WTC11 (cell line): ENCODE measurements at regions not wholly inside any gene's neighbourhood (a gene's known extent, or its start where the extent isn't known, plus 50 kb on each side); places are given as distances from the start of the nearest gene placed in this dataset.

Experiments used
- ATAC-seq: fragments of 200-7000 bp; cut with Tn5 transposase; 2 replicates; pipeline ENCODE4 v1.10.0; 2021; ENCODE audit warnings: mild to moderate bottlenecking, moderate library complexity
- CTCF ChIA-PET: fragments of 300-600 bp; sonication (Branson Sonifier 250); formaldehyde crosslinking; loops from one replicate; lab custom pipeline; 2021; ENCODE audit warnings: antibody characterized with exemption; lab: Charles Lee
- POLR2A ChIA-PET: fragments of 350-600 bp; sonication (Branson Sonifier 250); formaldehyde crosslinking; loops from one replicate; lab custom pipeline; 2021; ENCODE audit warnings: antibody characterized with exemption; lab: Charles Lee
- DNase-seq: peaks from one replicate; pipeline ENCODE4 v3.0.0; 2021; ENCODE audit warnings: low spot score
- H3K27ac Mint-ChIP-seq: 2 replicates; pipeline ENCODE4 v1.8.0; 2021; ENCODE audit warnings: mixed read lengths
- H3K27me3 Mint-ChIP-seq: 2 replicates; pipeline ENCODE4 v1.8.0; 2021; ENCODE audit warnings: low read depth, mild to moderate bottlenecking, moderate library complexity, mixed read lengths
- H3K36me3 Mint-ChIP-seq: 2 replicates; pipeline ENCODE4 v1.8.0; 2021; ENCODE audit warnings: mixed read lengths
- H3K4me1 Mint-ChIP-seq: 2 replicates; pipeline ENCODE4 v1.8.0; 2022; ENCODE audit warnings: mixed read lengths
- H3K4me3 Mint-ChIP-seq: 2 replicates; pipeline ENCODE4 v1.8.0; 2021; ENCODE audit warnings: mild to moderate bottlenecking, moderate library complexity, mixed read lengths
- H3K9me3 Mint-ChIP-seq: 2 replicates; pipeline ENCODE4 v1.8.0; 2021; ENCODE audit warnings: mixed read lengths
- CREB1 ChIP-seq: sonication (generic); formaldehyde crosslinking; IDR thresholded peaks from 2 replicates; pipeline ENCODE4 v1.8.0; 2023; ENCODE audit warnings: mild to moderate bottlenecking, missing genetic modification reagents
- NFATC4 ChIP-seq: fragments of 250-450 bp; sonication (Bioruptor Pico); IDR thresholded peaks from 2 replicates; pipeline ENCODE4 v1.9.0; 2021; ENCODE audit warnings: mild to moderate bottlenecking
- NFE2L1 ChIP-seq: sonication (generic); formaldehyde crosslinking; IDR thresholded peaks from 2 replicates; pipeline ENCODE4 v1.8.1; 2023; ENCODE audit warnings: missing genetic modification reagents
- NR1H2 ChIP-seq: sonication (generic); formaldehyde crosslinking; IDR thresholded peaks from 2 replicates; pipeline ENCODE4 v1.9.0; 2021; ENCODE audit warnings: mild to moderate bottlenecking, moderate library complexity, missing genetic modification reagents
- NR2C2 ChIP-seq: sonication (generic); formaldehyde crosslinking; IDR thresholded peaks from 2 replicates; pipeline ENCODE4 v1.8.0; 2022; ENCODE audit warnings: mild to moderate bottlenecking, missing genetic modification reagents
- SMAD4 ChIP-seq: sonication (generic); formaldehyde crosslinking; IDR thresholded peaks from 2 replicates; pipeline ENCODE4 v1.8.0; 2022; ENCODE audit warnings: mild to moderate bottlenecking, missing genetic modification reagents
- ZNF396 ChIP-seq: fragments of 250-450 bp; sonication (Bioruptor Pico); IDR thresholded peaks from 2 replicates; pipeline ENCODE4 v1.8.0; 2021; ENCODE audit warnings: mild to moderate bottlenecking, moderate library complexity, borderline replicate concordance
- TF ChIP-seq, protein P1 (sequence below): sonication (generic); formaldehyde crosslinking; IDR thresholded peaks from 2 replicates; pipeline ENCODE4 v1.8.1; 2023; ENCODE audit warnings: mild to moderate bottlenecking, missing genetic modification reagents, borderline replicate concordance
- TF ChIP-seq, protein P2 (sequence below): sonication (generic); formaldehyde crosslinking; IDR thresholded peaks from 2 replicates; pipeline ENCODE4 v1.8.1; 2023; ENCODE audit warnings: mild to moderate bottlenecking, moderate library complexity, missing genetic modification reagents
- TF ChIP-seq, protein P3 (sequence below): sonication (generic); formaldehyde crosslinking; IDR thresholded peaks from 2 replicates; pipeline ENCODE4 v1.8.0; 2022; ENCODE audit warnings: missing genetic modification reagents
- TF ChIP-seq, protein P4 (sequence below): sonication (generic); formaldehyde crosslinking; IDR thresholded peaks from 2 replicates; pipeline ENCODE4 v1.8.1; 2023; ENCODE audit warnings: mild to moderate bottlenecking, missing genetic modification reagents
- TF ChIP-seq, protein P5 (sequence below): sonication (generic); formaldehyde crosslinking; conservative IDR thresholded peaks from 2 replicates; pipeline ENCODE4 v1.8.1; 2022; ENCODE audit warnings: mild to moderate bottlenecking, missing genetic modification reagents
- TF ChIP-seq, protein P6 (sequence below): sonication (generic); formaldehyde crosslinking; IDR thresholded peaks from 2 replicates; pipeline ENCODE4 v1.8.0; 2022; ENCODE audit warnings: mild to moderate bottlenecking, missing genetic modification reagents

DNA sequence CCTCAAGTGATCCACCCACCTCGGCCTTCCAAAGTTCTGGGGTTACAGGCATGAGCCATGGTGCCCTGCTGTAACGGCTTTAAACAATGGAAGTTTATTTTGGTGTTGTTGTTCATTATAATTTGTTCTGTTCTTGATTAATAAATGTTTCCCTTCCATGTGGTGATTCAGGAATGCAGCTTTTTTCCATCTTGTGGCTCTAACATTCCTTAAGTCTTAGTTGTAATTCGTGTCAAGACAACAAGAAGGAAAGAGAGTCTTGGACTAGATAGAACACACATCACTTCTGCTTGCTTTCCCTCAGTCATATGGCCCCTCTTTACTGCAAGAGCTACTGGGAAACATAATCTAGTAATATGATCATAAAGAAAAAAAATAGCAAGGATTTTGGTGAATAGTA, 211.6 kb downstream of the SLC6A15 start (continued):
- TF ChIP-seq, protein P1, sequence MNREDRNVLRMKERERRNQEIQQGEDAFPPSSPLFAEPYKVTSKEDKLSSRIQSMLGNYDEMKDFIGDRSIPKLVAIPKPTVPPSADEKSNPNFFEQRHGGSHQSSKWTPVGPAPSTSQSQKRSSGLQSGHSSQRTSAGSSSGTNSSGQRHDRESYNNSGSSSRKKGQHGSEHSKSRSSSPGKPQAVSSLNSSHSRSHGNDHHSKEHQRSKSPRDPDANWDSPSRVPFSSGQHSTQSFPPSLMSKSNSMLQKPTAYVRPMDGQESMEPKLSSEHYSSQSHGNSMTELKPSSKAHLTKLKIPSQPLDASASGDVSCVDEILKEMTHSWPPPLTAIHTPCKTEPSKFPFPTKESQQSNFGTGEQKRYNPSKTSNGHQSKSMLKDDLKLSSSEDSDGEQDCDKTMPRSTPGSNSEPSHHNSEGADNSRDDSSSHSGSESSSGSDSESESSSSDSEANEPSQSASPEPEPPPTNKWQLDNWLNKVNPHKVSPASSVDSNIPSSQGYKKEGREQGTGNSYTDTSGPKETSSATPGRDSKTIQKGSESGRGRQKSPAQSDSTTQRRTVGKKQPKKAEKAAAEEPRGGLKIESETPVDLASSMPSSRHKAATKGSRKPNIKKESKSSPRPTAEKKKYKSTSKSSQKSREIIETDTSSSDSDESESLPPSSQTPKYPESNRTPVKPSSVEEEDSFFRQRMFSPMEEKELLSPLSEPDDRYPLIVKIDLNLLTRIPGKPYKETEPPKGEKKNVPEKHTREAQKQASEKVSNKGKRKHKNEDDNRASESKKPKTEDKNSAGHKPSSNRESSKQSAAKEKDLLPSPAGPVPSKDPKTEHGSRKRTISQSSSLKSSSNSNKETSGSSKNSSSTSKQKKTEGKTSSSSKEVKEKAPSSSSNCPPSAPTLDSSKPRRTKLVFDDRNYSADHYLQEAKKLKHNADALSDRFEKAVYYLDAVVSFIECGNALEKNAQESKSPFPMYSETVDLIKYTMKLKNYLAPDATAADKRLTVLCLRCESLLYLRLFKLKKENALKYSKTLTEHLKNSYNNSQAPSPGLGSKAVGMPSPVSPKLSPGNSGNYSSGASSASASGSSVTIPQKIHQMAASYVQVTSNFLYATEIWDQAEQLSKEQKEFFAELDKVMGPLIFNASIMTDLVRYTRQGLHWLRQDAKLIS (CRISPR knock-in tag), result no peak
- TF ChIP-seq NFATC4 (CRISPR knock-in tag) (no peak), ZNF396 (CRISPR knock-in tag) (no peak)
- TF ChIP-seq, all 79 proteins: peak for 0

DNA sequence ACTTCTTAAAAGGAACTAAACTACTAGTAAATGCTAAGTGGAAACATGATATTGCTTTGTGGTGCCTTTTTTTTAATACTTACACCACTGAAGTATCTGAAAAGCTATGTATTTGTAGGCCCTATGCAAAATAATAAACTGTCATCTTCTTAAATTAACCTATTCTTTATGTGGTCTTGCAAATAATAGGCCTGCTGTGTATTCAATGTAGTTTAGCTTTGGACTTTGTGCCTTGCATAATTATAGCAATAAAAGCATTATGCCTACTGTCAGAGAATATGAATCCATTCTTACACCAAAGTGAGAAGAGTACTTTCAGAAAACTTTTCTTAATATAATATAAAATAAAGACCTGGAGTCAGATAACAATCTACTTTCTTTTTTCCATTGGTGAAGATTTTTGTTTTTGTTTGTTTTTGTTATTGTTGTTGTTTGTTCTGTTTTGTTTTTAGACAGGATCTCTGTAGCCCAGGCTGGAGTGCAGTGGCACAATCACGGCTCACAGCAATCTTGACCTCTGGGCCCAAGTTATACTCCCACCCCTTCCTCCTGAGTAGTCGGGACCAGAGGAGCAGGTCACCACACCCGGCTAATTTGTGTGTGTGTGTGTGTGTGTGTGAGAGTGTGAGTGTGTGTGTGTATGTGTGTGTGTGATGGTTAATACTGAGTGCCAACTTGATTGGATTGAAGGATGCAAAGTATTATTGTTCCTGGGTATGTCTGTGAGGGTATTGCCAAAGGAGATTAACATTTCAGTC, 213.8 kb downstream of the SLC6A15 start:
- POLR2A ChIA-PET, result no interaction called here
- no peaks in the 10 kb centered on the region for H3K9me3 Mint-ChIP-seq
- H3K36me3 Mint-ChIP-seq, result no peaks in the 10 kb centered on the region
- no peak overlapping the region for H3K4me3 Mint-ChIP-seq
- peaks cover 42% of the 10 kb centered on the region for H3K4me1 Mint-ChIP-seq
- ATAC-seq (peak; percentile 53), DNase-seq (no peak)
- TF ChIP-seq, protein P2, sequence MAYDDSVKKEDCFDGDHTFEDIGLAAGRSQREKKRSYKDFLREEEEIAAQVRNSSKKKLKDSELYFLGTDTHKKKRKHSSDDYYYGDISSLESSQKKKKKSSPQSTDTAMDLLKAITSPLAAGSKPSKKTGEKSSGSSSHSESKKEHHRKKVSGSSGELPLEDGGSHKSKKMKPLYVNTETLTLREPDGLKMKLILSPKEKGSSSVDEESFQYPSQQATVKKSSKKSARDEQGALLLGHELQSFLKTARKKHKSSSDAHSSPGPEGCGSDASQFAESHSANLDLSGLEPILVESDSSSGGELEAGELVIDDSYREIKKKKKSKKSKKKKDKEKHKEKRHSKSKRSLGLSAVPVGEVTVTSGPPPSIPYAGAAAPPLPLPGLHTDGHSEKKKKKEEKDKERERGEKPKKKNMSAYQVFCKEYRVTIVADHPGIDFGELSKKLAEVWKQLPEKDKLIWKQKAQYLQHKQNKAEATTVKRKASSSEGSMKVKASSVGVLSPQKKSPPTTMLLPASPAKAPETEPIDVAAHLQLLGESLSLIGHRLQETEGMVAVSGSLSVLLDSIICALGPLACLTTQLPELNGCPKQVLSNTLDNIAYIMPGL (CRISPR knock-in tag), result no peak
- TF ChIP-seq, protein P3, sequence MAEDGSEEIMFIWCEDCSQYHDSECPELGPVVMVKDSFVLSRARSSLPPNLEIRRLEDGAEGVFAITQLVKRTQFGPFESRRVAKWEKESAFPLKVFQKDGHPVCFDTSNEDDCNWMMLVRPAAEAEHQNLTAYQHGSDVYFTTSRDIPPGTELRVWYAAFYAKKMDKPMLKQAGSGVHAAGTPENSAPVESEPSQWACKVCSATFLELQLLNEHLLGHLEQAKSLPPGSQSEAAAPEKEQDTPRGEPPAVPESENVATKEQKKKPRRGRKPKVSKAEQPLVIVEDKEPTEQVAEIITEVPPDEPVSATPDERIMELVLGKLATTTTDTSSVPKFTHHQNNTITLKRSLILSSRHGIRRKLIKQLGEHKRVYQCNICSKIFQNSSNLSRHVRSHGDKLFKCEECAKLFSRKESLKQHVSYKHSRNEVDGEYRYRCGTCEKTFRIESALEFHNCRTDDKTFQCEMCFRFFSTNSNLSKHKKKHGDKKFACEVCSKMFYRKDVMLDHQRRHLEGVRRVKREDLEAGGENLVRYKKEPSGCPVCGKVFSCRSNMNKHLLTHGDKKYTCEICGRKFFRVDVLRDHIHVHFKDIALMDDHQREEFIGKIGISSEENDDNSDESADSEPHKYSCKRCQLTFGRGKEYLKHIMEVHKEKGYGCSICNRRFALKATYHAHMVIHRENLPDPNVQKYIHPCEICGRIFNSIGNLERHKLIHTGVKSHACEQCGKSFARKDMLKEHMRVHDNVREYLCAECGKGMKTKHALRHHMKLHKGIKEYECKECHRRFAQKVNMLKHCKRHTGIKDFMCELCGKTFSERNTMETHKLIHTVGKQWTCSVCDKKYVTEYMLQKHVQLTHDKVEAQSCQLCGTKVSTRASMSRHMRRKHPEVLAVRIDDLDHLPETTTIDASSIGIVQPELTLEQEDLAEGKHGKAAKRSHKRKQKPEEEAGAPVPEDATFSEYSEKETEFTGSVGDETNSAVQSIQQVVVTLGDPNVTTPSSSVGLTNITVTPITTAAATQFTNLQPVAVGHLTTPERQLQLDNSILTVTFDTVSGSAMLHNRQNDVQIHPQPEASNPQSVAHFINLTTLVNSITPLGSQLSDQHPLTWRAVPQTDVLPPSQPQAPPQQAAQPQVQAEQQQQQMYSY, result no peak
- no peak for TF ChIP-seq NR1H2
- no peak for TF ChIP-seq NR2C2 (CRISPR knock-in tag)
- TF ChIP-seq, protein P4, sequence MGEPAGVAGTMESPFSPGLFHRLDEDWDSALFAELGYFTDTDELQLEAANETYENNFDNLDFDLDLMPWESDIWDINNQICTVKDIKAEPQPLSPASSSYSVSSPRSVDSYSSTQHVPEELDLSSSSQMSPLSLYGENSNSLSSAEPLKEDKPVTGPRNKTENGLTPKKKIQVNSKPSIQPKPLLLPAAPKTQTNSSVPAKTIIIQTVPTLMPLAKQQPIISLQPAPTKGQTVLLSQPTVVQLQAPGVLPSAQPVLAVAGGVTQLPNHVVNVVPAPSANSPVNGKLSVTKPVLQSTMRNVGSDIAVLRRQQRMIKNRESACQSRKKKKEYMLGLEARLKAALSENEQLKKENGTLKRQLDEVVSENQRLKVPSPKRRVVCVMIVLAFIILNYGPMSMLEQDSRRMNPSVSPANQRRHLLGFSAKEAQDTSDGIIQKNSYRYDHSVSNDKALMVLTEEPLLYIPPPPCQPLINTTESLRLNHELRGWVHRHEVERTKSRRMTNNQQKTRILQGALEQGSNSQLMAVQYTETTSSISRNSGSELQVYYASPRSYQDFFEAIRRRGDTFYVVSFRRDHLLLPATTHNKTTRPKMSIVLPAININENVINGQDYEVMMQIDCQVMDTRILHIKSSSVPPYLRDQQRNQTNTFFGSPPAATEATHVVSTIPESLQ, result no peak
- no peak for TF ChIP-seq SMAD4 (CRISPR knock-in tag)
- TF ChIP-seq, protein P5, sequence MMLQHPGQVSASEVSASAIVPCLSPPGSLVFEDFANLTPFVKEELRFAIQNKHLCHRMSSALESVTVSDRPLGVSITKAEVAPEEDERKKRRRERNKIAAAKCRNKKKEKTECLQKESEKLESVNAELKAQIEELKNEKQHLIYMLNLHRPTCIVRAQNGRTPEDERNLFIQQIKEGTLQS (CRISPR knock-in tag), result no peak
- TF ChIP-seq, protein P6, sequence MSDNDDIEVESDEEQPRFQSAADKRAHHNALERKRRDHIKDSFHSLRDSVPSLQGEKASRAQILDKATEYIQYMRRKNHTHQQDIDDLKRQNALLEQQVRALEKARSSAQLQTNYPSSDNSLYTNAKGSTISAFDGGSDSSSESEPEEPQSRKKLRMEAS, result no peak
- no peak for TF ChIP-seq CREB1
- no peak for TF ChIP-seq NFE2L1
- H3K27ac Mint-ChIP-seq, result no peak overlapping the region
- no peaks in the 10 kb centered on the region; the same call in 1 of the 2 replicates for H3K27me3 Mint-ChIP-seq
- CTCF ChIA-PET, result no interaction called here
